GM12865 (cell line): ENCODE measurements at regions not wholly inside any gene's neighbourhood (a gene's known extent, or its start where the extent isn't known, plus 50 kb on each side); places are given as distances from the start of the nearest gene placed in this dataset.

Experiments used
- DNase-seq: peaks from one replicate; pipeline ENCODE4 v3.0.0; 2010; ENCODE audit warnings: low read depth
- H3K4me3 ChIP-seq: 2 replicates; pipeline ENCODE4 v1.5.1; 2011; ENCODE audit warnings: mild to moderate bottlenecking, low read depth, low read length, control low read depth
- CTCF ChIP-seq: IDR thresholded peaks from 2 replicates; pipeline ENCODE4 v1.5.1; 2011; ENCODE audit warnings: low read length, control low read depth, low read depth, inconsistent platforms; ENCODE audit not compliant: insufficient read depth; ENCODE audit errors: missing control alignments

GRCh38 chr10:47178537-47179290 is 121.3 kb upstream of the GDF10 start:
- no peak overlapping the region for H3K4me3 ChIP-seq
- no peak for TF ChIP-seq CTCF
- no peak for DNase-seq

GRCh38 chr10:47179291-47179647 is 120.7 kb upstream of the GDF10 start:
- H3K4me3 ChIP-seq, result no peak overlapping the region
- no peak for DNase-seq
- no peak for TF ChIP-seq CTCF

GRCh38 chr10:47181052-47181849 is 118.7 kb upstream of the GDF10 start:
- no peak for TF ChIP-seq CTCF
- H3K4me3 ChIP-seq, result no peak overlapping the region
- DNase-seq, result no peak

GRCh38 chr10:47182934-47183703 is 116.9 kb upstream of the GDF10 start:
- H3K4me3 ChIP-seq, result no peak overlapping the region
- no peak for DNase-seq
- no peak for TF ChIP-seq CTCF

- no peak for DNase-seq
- no peak overlapping the region for H3K4me3 ChIP-seq
- TF ChIP-seq CTCF, result no peak
Observed at GRCh38 chr10:47183704-47184041, 116.3 kb upstream of the GDF10 start.

- H3K4me3 ChIP-seq, result no peak overlapping the region
- DNase-seq, result no peak
- no peak for TF ChIP-seq CTCF
Observed at GRCh38 chr10:47184273-47184672, 115.7 kb upstream of the GDF10 start.
